ENCODE measurements at regions not wholly inside any gene's neighbourhood (a gene's known extent, or its start where the extent isn't known, plus 50 kb on each side); places are given as distances from the start of the nearest gene placed in this dataset.

DNA sequence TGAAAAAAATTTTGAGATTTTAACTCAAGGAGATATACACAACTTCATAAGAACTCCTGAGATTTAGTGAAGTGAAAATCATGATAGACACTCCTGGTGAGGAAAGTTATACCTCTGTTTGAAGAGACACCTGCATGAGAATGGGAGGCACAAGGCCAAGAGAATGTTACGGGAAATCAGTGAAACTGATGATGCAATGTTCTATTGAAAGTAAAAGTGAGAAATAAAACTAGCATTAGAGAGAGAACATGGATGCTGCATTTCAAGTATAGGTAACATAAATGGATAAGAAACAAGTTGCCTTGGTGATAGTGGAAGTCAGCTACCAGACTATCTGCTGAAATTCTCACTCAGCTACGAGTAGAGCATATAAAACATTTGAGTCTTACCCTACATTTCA is 562.1 kb upstream of the FANCL start:
- Mint-ChIP-seq H3K9me3 (peaks cover 4% of the 10 kb centered on the region), H3K27me3 (ENCODE audit: low read depth) (no peaks in the 10 kb centered on the region), H3K4me3 (no peak overlapping the region), H3K36me3 (ENCODE audit: insufficient read depth) (no peaks in the 10 kb centered on the region), H3K4me1 (ENCODE audit: low read depth) (no peaks in the 10 kb centered on the region)
- no peak for ATAC-seq
- no peak for DNase-seq

DNA sequence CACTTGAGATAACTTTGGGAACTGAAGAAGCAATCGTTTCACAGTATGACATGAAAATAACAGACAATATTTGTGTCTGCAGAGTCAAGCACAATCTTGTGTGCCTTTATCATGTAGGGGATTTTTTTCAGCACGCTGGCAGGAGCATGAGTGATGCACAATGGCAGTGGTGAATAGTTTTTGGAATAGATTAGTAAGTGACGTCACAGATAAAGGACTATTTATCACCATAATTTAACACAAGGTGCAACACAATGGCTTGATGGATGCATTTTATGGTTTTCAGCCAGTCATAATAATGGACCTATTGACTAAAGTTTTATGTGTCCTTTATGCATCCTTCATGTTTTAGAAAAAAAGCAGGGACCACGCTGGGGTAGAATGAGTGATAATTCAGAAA is 559.8 kb upstream of the FANCL start:
- no peak for DNase-seq
- Mint-ChIP-seq H3K9me3 (peaks cover 4% of the 10 kb centered on the region), H3K36me3 (ENCODE audit: insufficient read depth) (no peaks in the 10 kb centered on the region), H3K27me3 (ENCODE audit: low read depth) (no peaks in the 10 kb centered on the region), H3K4me1 (ENCODE audit: low read depth) (no peaks in the 10 kb centered on the region), H3K4me3 (no peak overlapping the region)
- no peak for ATAC-seq

DNA sequence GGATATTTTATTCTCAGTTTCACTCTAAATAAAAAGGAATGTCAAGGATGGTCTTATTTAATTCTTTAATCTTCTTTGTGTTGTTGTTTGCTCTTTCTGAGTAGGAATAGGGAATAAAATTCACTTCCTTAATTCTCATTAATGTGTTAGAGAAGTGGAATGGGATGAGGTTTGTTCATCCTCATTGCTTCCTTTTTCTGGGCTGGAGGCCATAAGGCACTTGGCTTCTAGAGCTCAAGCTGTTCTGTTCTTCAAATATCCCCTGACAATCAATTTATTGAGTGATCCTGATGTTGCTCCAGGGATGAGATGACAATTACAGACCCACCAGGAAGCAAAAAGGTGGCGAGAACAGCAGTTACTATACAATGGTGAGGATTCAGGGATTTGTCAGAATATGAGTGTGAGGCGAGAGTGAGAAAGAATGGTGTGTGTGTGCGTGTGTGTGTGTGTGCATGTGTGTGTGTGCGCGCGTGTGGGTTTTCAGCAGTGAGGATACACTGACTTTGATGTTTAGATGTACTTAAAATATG is 557.6 kb upstream of the FANCL start:
- Mint-ChIP-seq H3K4me1 (ENCODE audit: low read depth) (no peaks in the 10 kb centered on the region), H3K9me3 (peaks cover 4% of the 10 kb centered on the region), H3K36me3 (ENCODE audit: insufficient read depth) (no peaks in the 10 kb centered on the region), H3K4me3 (no peak overlapping the region), H3K27me3 (ENCODE audit: low read depth) (no peaks in the 10 kb centered on the region)
- no peak for DNase-seq
- no peak for ATAC-seq

DNA sequence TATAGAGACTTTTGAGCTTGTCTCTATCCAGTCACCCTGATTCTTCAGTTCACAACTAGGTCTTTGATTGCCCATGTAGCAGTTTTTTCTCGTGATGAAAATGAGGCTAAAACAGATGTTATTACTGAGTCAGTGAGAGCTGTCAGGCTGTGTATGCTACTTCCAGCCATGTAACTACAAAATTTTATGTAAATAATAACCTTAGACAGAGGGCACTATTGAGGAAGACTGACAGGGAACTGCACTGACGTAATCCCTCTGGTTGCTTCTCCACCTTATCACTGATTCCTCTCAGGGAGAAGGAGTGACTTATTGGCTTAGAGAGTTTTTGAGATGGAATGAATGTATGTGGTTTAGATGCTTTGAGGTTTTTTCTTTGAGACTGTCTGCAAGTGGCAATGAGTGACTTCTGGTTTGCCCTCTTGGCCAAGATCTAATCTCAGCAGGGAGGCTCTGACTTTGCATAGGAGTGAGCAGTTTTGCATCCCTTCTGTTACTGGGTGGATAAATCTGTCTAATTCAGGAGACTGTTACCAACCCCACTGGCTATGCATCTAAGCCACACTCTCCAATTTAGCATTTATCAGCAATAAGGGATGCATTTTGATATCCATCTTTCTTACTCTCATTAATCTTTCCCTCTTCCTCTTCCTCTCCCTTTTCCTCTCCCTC is 555.2 kb upstream of the FANCL start:
- DNase-seq, result no peak
- no peak overlapping the region for H3K4me3 Mint-ChIP-seq
- H3K9me3 Mint-ChIP-seq, result no peaks in the 10 kb centered on the region
- no peaks in the 10 kb centered on the region for H3K27me3 Mint-ChIP-seq (ENCODE audit: low read depth)
- no peak for ATAC-seq
- no peaks in the 10 kb centered on the region for H3K4me1 Mint-ChIP-seq (ENCODE audit: low read depth)
- no peaks in the 10 kb centered on the region for H3K36me3 Mint-ChIP-seq (ENCODE audit: insufficient read depth)

DNA sequence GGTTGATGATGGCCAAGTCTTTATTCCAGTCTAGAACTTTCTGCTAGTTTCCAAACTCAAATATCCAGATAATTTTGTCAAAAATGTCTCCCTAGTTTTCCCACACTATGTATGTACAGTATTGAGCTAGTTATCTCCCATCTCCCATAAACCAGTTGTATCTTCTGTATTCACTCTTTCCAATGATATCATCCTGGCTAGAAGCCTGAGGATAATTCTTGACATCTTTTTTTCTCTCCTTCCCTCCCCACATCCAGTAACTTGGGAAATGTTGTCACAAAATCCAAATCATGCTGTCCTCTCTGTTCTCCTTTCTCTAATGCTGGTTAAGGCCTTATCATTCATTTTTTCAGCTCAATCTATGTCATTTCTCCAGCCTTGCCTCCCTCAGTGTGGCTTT is 553.8 kb upstream of the FANCL start:
- Mint-ChIP-seq H3K27me3 (ENCODE audit: low read depth) (no peaks in the 10 kb centered on the region), H3K4me1 (ENCODE audit: low read depth) (no peaks in the 10 kb centered on the region), H3K36me3 (ENCODE audit: insufficient read depth) (no peaks in the 10 kb centered on the region), H3K9me3 (no peaks in the 10 kb centered on the region), H3K4me3 (no peak overlapping the region)
- ATAC-seq (no peak), DNase-seq (no peak)

DNA sequence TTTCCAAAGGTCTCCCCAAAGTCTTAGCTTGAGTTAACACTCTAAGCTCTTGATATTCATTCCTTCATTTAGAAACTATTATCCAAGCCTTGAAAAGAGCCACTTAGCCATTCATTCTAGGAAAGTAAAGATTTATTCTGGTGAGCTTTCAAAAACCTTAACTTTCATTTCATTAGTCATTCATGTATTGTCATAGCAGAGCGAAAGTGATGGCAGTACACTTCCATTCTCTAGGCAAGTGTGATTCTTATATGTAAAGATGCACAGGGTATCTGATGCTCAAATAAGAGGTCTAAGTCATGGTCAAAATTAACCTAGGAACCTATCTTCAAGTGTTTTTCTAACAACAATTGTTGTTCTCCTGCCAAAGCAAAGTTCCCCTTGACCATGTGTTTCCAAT is 553.0 kb upstream of the FANCL start:
- Mint-ChIP-seq H3K4me1 (ENCODE audit: low read depth) (no peaks in the 10 kb centered on the region), H3K27me3 (ENCODE audit: low read depth) (no peaks in the 10 kb centered on the region), H3K9me3 (no peaks in the 10 kb centered on the region), H3K4me3 (no peak overlapping the region), H3K36me3 (ENCODE audit: insufficient read depth) (no peaks in the 10 kb centered on the region)
- ATAC-seq (no peak), DNase-seq (no peak)

DNA sequence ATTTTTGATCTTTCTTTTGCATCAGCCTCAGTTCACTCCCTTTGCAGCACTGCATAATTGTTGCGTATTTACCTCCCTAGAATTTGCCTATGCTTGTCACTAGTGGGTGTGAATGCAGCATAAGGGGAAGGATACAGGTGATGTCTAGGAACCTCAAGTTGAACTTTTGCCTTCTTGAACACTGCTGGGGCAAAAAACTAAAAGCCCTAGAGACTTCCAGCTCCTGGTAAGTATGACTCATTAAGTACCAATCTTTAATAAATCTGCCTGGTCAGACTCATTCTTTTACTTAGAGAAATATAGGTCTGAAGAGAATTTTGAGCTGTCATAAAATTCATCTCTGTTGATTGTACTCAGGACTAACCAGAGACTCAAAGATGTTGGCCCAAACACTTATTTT is 547.3 kb upstream of the FANCL start:
- ATAC-seq (no peak), DNase-seq (no peak)
- Mint-ChIP-seq H3K4me1 (ENCODE audit: low read depth) (no peaks in the 10 kb centered on the region), H3K36me3 (ENCODE audit: insufficient read depth) (no peaks in the 10 kb centered on the region), H3K4me3 (no peak overlapping the region), H3K27me3 (ENCODE audit: low read depth) (no peaks in the 10 kb centered on the region), H3K9me3 (no peaks in the 10 kb centered on the region)

DNA sequence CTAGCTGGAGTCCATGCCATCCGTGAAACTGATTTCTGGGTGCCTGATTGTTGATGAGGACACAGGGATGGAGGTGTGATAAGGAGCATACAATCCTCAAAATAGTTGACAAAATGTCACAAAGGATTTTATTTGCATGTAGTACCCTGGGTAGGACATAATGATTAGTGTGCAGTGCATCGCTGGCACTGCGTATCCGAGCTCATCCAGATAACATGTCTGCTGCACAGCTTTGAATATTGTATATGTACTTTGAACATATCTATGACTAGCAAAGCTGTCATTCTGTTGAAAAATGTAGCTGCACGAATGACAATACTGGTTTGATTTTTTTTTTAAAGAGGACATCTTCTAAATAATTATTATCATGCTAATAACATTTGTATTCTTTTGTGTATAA is 529.7 kb upstream of the FANCL start:
- no peak for DNase-seq
- peaks cover 9% of the 10 kb centered on the region for H3K27me3 Mint-ChIP-seq (ENCODE audit: low read depth)
- H3K36me3 Mint-ChIP-seq (ENCODE audit: insufficient read depth), result no peaks in the 10 kb centered on the region
- no peaks in the 10 kb centered on the region for H3K4me1 Mint-ChIP-seq (ENCODE audit: low read depth)
- no peak for ATAC-seq
- H3K4me3 Mint-ChIP-seq, result no peak overlapping the region
- no peaks in the 10 kb centered on the region for H3K9me3 Mint-ChIP-seq

DNA sequence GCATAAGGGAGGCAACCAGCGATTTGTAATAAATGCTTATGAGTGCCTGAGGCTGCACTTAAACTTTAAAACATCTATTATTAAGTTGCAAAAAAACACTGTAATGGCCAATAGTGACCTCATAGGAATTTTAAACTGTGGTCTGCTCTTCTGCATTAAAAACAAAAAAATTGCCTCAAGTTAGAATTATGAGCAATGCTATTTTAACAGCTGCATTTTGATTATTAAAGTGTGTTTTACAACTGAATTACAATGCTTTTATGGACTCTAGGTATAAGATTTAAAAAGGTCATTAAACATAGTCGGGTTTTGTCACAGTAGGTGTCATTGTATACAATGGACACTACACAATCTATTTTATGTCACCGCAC is 528.7 kb upstream of the FANCL start:
- Mint-ChIP-seq H3K27me3 (ENCODE audit: low read depth) (peaks cover 6% of the 10 kb centered on the region), H3K9me3 (no peaks in the 10 kb centered on the region), H3K4me3 (no peak overlapping the region), H3K36me3 (ENCODE audit: insufficient read depth) (no peaks in the 10 kb centered on the region), H3K4me1 (ENCODE audit: low read depth) (no peaks in the 10 kb centered on the region)
- no peak for DNase-seq
- ATAC-seq, result no peak

DNA sequence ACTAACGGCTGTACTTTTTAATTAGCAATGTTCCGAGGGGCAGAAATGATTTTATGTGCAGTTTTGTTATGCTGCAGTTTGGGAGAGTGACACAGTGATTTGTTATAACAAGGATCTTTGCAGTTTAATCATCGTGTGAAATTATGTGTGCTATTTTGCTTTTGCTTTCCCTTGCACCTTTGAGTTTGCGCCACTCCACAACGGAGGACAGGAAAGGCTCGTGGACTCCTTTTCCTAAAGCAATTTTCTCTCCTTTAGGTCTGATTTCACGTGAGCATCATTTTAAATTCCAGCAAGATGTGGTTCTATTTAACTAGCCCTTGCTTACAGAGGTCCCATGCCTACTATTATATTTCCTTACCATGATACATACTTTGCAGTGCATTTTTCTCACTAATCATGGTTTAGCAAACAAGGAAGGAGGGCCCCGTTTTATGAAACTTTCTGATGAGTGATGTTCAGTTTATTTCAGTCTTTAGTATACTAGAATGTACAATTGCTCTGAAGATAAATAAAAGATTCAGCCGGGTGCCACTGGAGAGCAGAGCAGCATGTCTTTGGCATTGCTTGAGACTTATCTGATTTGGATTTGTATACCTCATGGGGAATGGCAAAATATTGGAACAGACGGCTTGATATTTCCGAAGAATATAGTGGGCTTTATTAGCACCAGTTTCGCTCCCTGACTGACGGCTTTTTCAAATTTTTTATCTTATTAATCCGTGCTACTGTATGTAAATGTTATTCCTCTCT is 528.2 kb upstream of the FANCL start:
- H3K4me3 Mint-ChIP-seq, result no peak overlapping the region
- ATAC-seq (no peak), DNase-seq (no peak)
- H3K4me1 Mint-ChIP-seq (ENCODE audit: low read depth), result no peaks in the 10 kb centered on the region
- H3K9me3 Mint-ChIP-seq, result no peaks in the 10 kb centered on the region
- H3K36me3 Mint-ChIP-seq (ENCODE audit: insufficient read depth), result no peaks in the 10 kb centered on the region
- H3K27me3 Mint-ChIP-seq (ENCODE audit: low read depth), result peaks cover 5% of the 10 kb centered on the region

DNA sequence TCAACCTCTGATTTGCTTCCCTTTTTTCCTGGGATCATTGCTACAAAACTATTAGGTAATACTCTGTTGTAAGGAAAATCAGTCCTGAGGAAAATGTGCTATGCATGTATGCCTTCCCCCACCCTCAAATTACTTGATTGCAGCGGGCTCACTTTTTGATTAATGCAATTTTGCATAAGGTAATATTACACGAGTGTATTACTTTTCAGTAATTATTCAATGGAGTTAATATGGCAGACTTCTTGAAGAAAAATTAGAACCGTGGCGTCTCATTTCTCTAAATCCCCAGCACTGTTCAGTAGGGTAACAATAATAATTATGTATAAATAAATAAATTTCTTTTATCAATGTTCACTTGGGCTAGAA is 527.6 kb upstream of the FANCL start:
- peaks cover 5% of the 10 kb centered on the region for H3K27me3 Mint-ChIP-seq (ENCODE audit: low read depth)
- H3K4me3 Mint-ChIP-seq, result no peak overlapping the region
- no peaks in the 10 kb centered on the region for H3K4me1 Mint-ChIP-seq (ENCODE audit: low read depth)
- ATAC-seq (no peak), DNase-seq (no peak)
- H3K36me3 Mint-ChIP-seq (ENCODE audit: insufficient read depth), result no peaks in the 10 kb centered on the region
- no peaks in the 10 kb centered on the region for H3K9me3 Mint-ChIP-seq

DNA sequence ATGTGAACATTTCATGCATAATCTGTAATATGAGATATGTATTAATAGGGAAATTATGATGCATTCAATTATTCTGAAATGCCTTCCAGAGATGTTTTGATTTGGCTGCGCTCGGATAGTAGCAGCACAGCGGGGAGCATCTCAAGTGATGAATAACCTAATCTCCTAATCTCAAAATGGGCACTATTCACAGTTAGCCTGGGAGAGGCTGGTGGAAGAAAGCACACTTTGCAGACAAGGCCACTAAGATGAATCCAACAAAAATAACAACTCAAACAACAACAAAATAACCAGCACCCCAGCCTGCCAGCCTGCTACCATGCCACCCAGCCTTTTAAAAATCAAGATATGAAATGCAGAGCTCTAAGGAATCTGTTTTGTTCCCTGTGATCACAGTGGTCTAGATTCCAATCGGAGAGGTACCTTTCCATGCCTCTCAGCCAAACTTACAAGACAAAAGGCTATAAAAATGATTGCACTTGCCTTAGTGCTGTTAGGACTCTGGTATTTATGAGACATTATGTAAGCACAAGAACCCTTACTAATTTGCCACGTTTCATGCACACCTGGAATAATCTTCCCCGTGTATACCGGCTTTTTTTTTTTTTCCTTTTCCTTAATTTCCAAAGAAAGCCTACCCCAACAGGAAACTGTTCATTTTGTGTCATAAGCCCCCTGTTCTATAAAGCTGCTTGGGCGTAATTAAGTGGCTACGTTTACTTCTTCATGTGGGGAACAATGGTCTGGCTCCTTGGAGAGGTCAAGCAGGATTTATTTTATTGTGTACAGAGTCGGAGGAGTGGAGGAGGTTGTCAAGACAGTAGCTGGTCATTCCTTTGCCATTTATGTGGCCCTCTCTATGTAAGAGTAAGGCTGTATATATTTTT is 526.9 kb upstream of the FANCL start:
- Mint-ChIP-seq H3K9me3 (no peaks in the 10 kb centered on the region), H3K4me1 (ENCODE audit: low read depth) (no peaks in the 10 kb centered on the region), H3K4me3 (no peak overlapping the region), H3K27me3 (ENCODE audit: low read depth) (peaks cover 5% of the 10 kb centered on the region), H3K36me3 (ENCODE audit: insufficient read depth) (no peaks in the 10 kb centered on the region)
- no peak for ATAC-seq
- no peak for DNase-seq

DNA sequence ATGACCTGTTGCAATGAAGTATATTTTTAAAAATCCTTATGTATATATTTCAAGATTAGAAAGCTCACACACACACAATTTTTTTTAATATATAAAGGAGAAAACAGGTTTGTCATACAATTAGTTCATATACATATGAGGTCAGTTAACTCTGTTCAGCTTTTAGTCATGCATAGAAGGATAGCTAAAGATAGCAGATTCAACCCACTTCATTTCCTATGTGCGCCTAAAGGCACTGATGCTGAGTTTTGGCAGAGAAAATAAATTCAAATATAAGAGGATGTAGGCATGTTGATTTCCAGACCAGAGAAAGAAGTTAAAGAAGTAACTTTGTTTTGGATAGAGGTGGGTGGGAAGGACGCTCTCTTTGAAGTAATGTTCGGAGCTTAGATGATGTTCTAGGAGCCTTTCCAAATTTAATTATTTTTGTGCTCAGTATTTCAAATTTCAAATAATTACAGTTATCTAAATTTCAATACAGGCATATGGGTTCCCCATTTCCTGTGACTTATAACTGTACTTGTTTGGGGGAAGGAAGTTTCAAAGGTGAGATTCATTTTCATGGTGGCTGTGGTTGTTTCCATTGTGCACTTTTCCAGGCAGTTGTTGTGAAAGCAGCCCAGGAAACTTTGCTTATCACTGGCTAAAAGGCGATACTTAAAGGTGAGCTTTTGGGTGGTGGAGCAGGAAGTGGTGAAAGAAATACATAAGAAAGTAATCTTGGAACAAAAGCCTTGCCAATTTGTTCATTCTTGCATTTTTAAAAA is 523.4 kb upstream of the FANCL start:
- H3K4me3 Mint-ChIP-seq, result no peak overlapping the region
- ATAC-seq, result no peak

DNA sequence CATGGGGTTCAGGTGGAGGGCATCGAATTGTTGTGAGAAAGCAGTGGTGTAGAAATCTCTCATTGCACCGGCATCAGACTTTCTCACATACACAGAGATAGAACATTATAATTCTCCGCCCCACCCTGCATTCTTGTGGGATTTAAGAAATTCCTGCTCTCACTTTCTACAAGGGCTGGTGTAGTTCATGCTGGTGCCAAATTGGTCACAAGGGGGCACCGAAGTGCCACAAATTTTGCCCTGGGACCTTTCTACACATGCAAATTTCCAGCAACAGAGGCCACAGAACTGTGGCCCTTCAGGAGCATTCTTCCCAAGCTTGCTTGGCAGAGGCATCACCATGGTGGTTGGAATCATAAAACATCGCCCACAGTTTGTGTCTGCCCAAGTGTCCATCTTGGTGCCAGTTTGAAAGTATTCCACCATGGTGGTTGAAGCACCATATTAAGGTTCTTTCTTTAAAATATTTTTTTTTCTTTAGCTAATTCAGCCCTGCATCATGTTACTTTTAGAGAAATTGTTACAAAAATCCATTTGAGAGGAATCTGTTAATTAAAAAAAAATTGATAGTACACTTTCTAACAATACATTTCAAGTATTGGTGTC is 521.2 kb upstream of the FANCL start:
- ATAC-seq (no peak), DNase-seq (no peak)
- peaks cover 3% of the 10 kb centered on the region for H3K27me3 Mint-ChIP-seq (ENCODE audit: low read depth)
- H3K36me3 Mint-ChIP-seq (ENCODE audit: insufficient read depth), result no peaks in the 10 kb centered on the region
- no peaks in the 10 kb centered on the region for H3K9me3 Mint-ChIP-seq
- no peak overlapping the region for H3K4me3 Mint-ChIP-seq
- H3K4me1 Mint-ChIP-seq (ENCODE audit: low read depth), result no peaks in the 10 kb centered on the region

More for the DNA sequence above, 523.4 kb upstream of the FANCL start:
- Mint-ChIP-seq H3K9me3 (no peaks in the 10 kb centered on the region), H3K27me3 (ENCODE audit: low read depth) (peaks cover 3% of the 10 kb centered on the region), H3K4me1 (ENCODE audit: low read depth) (no peaks in the 10 kb centered on the region), H3K36me3 (ENCODE audit: insufficient read depth) (no peaks in the 10 kb centered on the region)
- DNase-seq, result no peak

All from activated T-cell treated with anti-CD3 and anti-CD28 coated beads, Interleukin-2, amount 50 U/mL, for 4 hours (primary cell).